Loucy (cell line): ENCODE measurements at regions not wholly inside any gene's neighbourhood (a gene's known extent, or its start where the extent isn't known, plus 50 kb on each side); places are given as distances from the start of the nearest gene placed in this dataset.
A peak's percentile ranks its signal among the peaks of the same experiment; 100 is the strongest.
"Not testable (repeated sequence)": the region's sequence is repeated elsewhere in the genome, so short reads cannot be mapped to it uniquely, and the experiment has no call there.

ENCODE experiments used
- H2AFZ ChIP-seq: fragments of 200-600 bp; sonication (generic); 2 replicates; pipeline ENCODE4 v1.6.0; 2016; ENCODE audit warnings: antibody characterized with exemption, mild to moderate bottlenecking, low read length, moderate library complexity
- H3F3A ChIP-seq: fragments of 200-600 bp; 2 replicates; pipeline ENCODE4 v1.6.0; 2016; ENCODE audit warnings: antibody characterized with exemption, low read depth, mild to moderate bottlenecking
- H3K27me3 ChIP-seq: fragments of 200-600 bp; sonication (generic); 2 replicates; pipeline ENCODE4 v1.6.1; 2014; ENCODE audit warnings: low read length, mild to moderate bottlenecking; ENCODE audit not compliant: insufficient read depth, poor library complexity, severe bottlenecking
- H3K36me3 ChIP-seq: fragments of 200-600 bp; sonication (generic); 2 replicates; pipeline ENCODE4 v1.6.1; 2016; ENCODE audit warnings: low read length; ENCODE audit not compliant: insufficient read depth
- H3K4me1 ChIP-seq: fragments of 200-600 bp; sonication (generic); 2 replicates; pipeline ENCODE4 v1.5.1; 2014; ENCODE audit warnings: low read length, mild to moderate bottlenecking; ENCODE audit not compliant: insufficient read depth, poor library complexity, severe bottlenecking
- H3K4me2 ChIP-seq: fragments of 200-600 bp; sonication (generic); 2 replicates; pipeline ENCODE4 v1.6.0; 2014; ENCODE audit warnings: antibody characterized with exemption, low read length, low read depth, mild to moderate bottlenecking; ENCODE audit not compliant: poor library complexity, severe bottlenecking
- H3K4me3 ChIP-seq: fragments of 200-600 bp; sonication (generic); 2 replicates; pipeline ENCODE4 v1.5.1; 2014; ENCODE audit warnings: low read length, mild to moderate bottlenecking, mixed read lengths; ENCODE audit not compliant: poor library complexity, severe bottlenecking
- H3K79me2 ChIP-seq: fragments of 200-600 bp; sonication (generic); 2 replicates; pipeline ENCODE4 v1.6.1; 2014; ENCODE audit warnings: low read length; ENCODE audit not compliant: insufficient read depth
- H3K9ac ChIP-seq: fragments of 200-600 bp; sonication (generic); 2 replicates; pipeline ENCODE4 v1.6.0; 2014; ENCODE audit warnings: mild to moderate bottlenecking, low read depth, low read length, moderate library complexity; ENCODE audit not compliant: poor library complexity, severe bottlenecking
- H3K9me2 ChIP-seq: fragments of 200-600 bp; sonication (generic); replicated peaks from 2 replicates; pipeline ENCODE4 v1.6.1; 2016; ENCODE audit warnings: low read depth, low read length, mixed read lengths
- H3K9me3 ChIP-seq: fragments of 200-600 bp; sonication (generic); 2 replicates; pipeline ENCODE4 v1.6.1; 2014; ENCODE audit warnings: mild to moderate bottlenecking, antibody characterized with exemption, low read length, low read depth; ENCODE audit not compliant: insufficient read depth
- H4K20me1 ChIP-seq: fragments of 200-600 bp; sonication (generic); 2 replicates; pipeline ENCODE4 v1.6.0; 2014; ENCODE audit warnings: antibody characterized with exemption, low read length, mild to moderate bottlenecking; ENCODE audit not compliant: insufficient read depth, poor library complexity, severe bottlenecking
- CTCF ChIP-seq: fragments of 200-600 bp; sonication (generic); conservative IDR thresholded peaks from 2 replicates; pipeline ENCODE4 v1.5.1; 2014; ENCODE audit warnings: mild to moderate bottlenecking, antibody characterized with exemption, low read length
- EZH2phosphoT487 ChIP-seq: fragments of 200-600 bp; IDR thresholded peaks from 2 replicates; pipeline ENCODE4 v1.6.1; 2018; ENCODE audit warnings: antibody characterized with exemption, mild to moderate bottlenecking, moderate library complexity, borderline replicate concordance

- Histone ChIP-seq H4K20me1 (no peaks in the 10 kb centered on the region), H3K4me1 (peaks cover 51% of the 10 kb centered on the region), H3K4me3 (peak overlapping the region; percentile 82), H2AFZ (no peak overlapping the region), H3K9me3 (no peaks in the 10 kb centered on the region), H3K36me3 (no peaks in the 10 kb centered on the region), H3K9ac (peak overlapping the region; percentile 99), H3K9me2 (no peaks in the 10 kb centered on the region), H3K79me2 (peaks cover 37% of the 10 kb centered on the region), H3K27me3 (no peaks in the 10 kb centered on the region), H3K4me2 (peak overlapping the region; percentile 92), H3F3A (peaks cover 4% of the 10 kb centered on the region; the same call in 1 of the 2 replicates)
- no peak for TF ChIP-seq EZH2phosphoT487
- no peak for TF ChIP-seq CTCF
Measured at GRCh38 chr6:27836141-27836782, 75.9 kb downstream of the OR2B2 start.

- no peaks in the 10 kb centered on the region for H3K36me3 ChIP-seq
- H3K9ac ChIP-seq, result peak overlapping the region; percentile 99
- peaks cover 4% of the 10 kb centered on the region; the same call in 1 of the 2 replicates for H3F3A ChIP-seq
- H3K9me2 ChIP-seq, result no peaks in the 10 kb centered on the region
- peaks cover 54% of the 10 kb centered on the region for H3K4me1 ChIP-seq
- TF ChIP-seq EZH2phosphoT487, result no peak
- TF ChIP-seq CTCF, result no peak
- peaks cover 38% of the 10 kb centered on the region for H3K79me2 ChIP-seq
- no peaks in the 10 kb centered on the region for H3K9me3 ChIP-seq
- peak overlapping the region; percentile 82 for H3K4me3 ChIP-seq
- no peaks in the 10 kb centered on the region for H4K20me1 ChIP-seq
- H2AFZ ChIP-seq, result no peak overlapping the region
- peak overlapping the region; percentile 92 for H3K4me2 ChIP-seq
- H3K27me3 ChIP-seq, result no peaks in the 10 kb centered on the region
Measured at GRCh38 chr6:27834879-27835549, 77.2 kb downstream of the OR2B2 start.

GRCh38 chr6:27834384-27834783 lies 77.8 kb downstream of the OR2B2 start:
- H3K27me3 ChIP-seq, result no peaks in the 10 kb centered on the region
- no peaks in the 10 kb centered on the region for H4K20me1 ChIP-seq
- H3K4me3 ChIP-seq, result no peak overlapping the region
- no peak for TF ChIP-seq EZH2phosphoT487
- TF ChIP-seq CTCF, result no peak
- H3K4me1 ChIP-seq, result peaks cover 53% of the 10 kb centered on the region
- no peaks in the 10 kb centered on the region for H3K9me2 ChIP-seq
- H2AFZ ChIP-seq, result no peak overlapping the region
- H3K79me2 ChIP-seq, result peaks cover 35% of the 10 kb centered on the region
- peak overlapping the region; percentile 64 for H3K9ac ChIP-seq
- peaks cover 4% of the 10 kb centered on the region; the same call in 1 of the 2 replicates for H3F3A ChIP-seq
- H3K9me3 ChIP-seq, result no peaks in the 10 kb centered on the region
- H3K4me2 ChIP-seq, result peak overlapping the region; percentile 42
- H3K36me3 ChIP-seq, result no peaks in the 10 kb centered on the region

GRCh38 chr6:27831434-27832081 lies 80.6 kb downstream of the OR2B2 start:
- Histone ChIP-seq H3K4me1 (peaks cover 46% of the 10 kb centered on the region), H3K9ac (peak overlapping the region; percentile 96), H3K4me2 (peak overlapping the region; percentile 94), H3K4me3 (peak overlapping the region; percentile 90), H3K79me2 (peaks cover 27% of the 10 kb centered on the region)
- H2AFZ ChIP-seq, H3K27me3 ChIP-seq, H3F3A ChIP-seq, H4K20me1 ChIP-seq, H3K9me3 ChIP-seq, H3K36me3 ChIP-seq, H3K9me2 ChIP-seq: not testable (repeated sequence)
